ENCODE measurements at regions not wholly inside any gene's neighbourhood (a gene's known extent, or its start where the extent isn't known, plus 50 kb on each side); places are given as distances from the start of the nearest gene placed in this dataset.
"Not testable (repeated sequence)": the region's sequence is repeated elsewhere in the genome, so short reads cannot be mapped to it uniquely, and the experiment has no call there.

DNA sequence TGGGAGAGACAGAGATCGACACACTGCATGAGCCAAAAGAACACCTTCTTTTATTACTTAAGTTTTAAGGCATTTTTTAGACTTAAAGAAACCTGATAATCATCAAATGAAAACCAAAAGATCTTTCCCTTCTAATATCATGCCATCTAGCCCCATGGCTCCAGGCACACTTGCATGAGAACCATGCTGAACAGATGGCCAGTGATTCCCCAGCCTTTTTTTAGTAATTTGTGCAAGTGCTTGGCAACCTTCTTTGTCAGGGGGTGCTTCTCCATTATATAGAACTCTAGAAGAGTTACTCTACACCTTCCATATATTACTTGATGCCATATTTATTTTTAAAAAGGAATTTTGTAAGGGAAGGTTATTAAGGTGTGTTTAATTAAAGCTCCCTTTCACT, 182.2 kb upstream of the TEX13C start:
- no peaks in the 10 kb centered on the region for H3K36me3 Mint-ChIP-seq (ENCODE audit: low read depth)
- H3K27me3 Mint-ChIP-seq (ENCODE audit: low read depth), result peaks cover 3% of the 10 kb centered on the region
- TF ChIP-seq, protein P1, sequence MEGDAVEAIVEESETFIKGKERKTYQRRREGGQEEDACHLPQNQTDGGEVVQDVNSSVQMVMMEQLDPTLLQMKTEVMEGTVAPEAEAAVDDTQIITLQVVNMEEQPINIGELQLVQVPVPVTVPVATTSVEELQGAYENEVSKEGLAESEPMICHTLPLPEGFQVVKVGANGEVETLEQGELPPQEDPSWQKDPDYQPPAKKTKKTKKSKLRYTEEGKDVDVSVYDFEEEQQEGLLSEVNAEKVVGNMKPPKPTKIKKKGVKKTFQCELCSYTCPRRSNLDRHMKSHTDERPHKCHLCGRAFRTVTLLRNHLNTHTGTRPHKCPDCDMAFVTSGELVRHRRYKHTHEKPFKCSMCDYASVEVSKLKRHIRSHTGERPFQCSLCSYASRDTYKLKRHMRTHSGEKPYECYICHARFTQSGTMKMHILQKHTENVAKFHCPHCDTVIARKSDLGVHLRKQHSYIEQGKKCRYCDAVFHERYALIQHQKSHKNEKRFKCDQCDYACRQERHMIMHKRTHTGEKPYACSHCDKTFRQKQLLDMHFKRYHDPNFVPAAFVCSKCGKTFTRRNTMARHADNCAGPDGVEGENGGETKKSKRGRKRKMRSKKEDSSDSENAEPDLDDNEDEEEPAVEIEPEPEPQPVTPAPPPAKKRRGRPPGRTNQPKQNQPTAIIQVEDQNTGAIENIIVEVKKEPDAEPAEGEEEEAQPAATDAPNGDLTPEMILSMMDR (IDR thresholded peaks at IDR 0.05), result no peak
- H3K27ac Mint-ChIP-seq (ENCODE audit: unreplicated experiment), result no peak overlapping the region
- H3K4me1 Mint-ChIP-seq (ENCODE audit: low read depth), result no peaks in the 10 kb centered on the region
- no peak for DNase-seq (ENCODE audit: low spot score)
- no peaks in the 10 kb centered on the region for H3K9me3 Mint-ChIP-seq (ENCODE audit: low read depth)
- no peak overlapping the region for H3K4me3 Mint-ChIP-seq (ENCODE audit: unreplicated experiment)

DNA sequence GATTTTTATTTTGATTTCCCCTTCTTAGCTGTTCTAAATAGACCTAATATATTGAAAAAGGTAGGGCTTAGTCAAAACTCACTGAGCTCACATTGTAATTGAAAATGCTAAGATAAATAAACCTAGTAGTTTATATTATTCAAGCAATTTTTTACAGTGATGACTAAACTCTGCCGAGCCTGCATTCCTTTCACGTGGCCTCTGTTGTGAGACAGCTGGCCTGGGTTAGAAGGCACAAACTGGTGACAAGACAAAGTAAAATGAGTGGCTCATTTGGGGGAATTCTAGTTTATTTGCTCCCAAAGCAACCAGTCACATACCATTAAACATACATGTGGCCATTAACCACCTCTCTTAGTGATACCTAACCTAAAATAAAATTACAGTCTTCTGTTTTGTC, 169.4 kb upstream of the TEX13C start:
- H3K9me3 Mint-ChIP-seq (ENCODE audit: low read depth), result no peaks in the 10 kb centered on the region
- H3K36me3 Mint-ChIP-seq (ENCODE audit: low read depth), result no peaks in the 10 kb centered on the region
- no peak for DNase-seq (ENCODE audit: low spot score)
- no peaks in the 10 kb centered on the region for H3K27me3 Mint-ChIP-seq (ENCODE audit: low read depth)
- H3K4me3 Mint-ChIP-seq (ENCODE audit: unreplicated experiment), result no peak overlapping the region
- H3K27ac Mint-ChIP-seq (ENCODE audit: unreplicated experiment), result no peak overlapping the region
- TF ChIP-seq, protein P1 (IDR thresholded peaks at IDR 0.05), result no peak
- no peaks in the 10 kb centered on the region for H3K4me1 Mint-ChIP-seq (ENCODE audit: low read depth)

DNA sequence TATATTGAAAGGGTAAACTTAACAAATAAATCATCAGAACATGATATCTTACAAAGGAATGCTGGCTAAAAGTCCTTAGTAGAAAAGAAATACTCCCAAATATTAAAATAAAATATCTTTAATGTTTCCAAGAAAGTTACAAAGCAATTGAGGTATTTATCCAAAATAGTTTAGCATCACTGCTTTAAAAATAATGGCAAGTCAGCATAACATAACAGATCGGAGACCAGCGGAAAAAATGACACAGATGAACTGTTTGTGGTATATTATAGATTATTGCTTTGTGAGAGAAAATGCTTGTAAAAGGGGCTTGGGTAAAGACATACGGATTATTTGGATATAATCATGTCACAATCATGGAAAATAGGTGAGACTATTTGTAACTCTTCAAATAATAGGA, 168.5 kb upstream of the TEX13C start:
- no peak overlapping the region for H3K27ac Mint-ChIP-seq (ENCODE audit: unreplicated experiment)
- no peak overlapping the region for H3K4me3 Mint-ChIP-seq (ENCODE audit: unreplicated experiment)
- no peaks in the 10 kb centered on the region for H3K9me3 Mint-ChIP-seq (ENCODE audit: low read depth)
- DNase-seq (ENCODE audit: low spot score), result no peak
- H3K36me3 Mint-ChIP-seq (ENCODE audit: low read depth), result no peaks in the 10 kb centered on the region
- TF ChIP-seq, protein P1 (IDR thresholded peaks at IDR 0.05), result no peak
- H3K4me1 Mint-ChIP-seq (ENCODE audit: low read depth), result no peaks in the 10 kb centered on the region
- no peaks in the 10 kb centered on the region for H3K27me3 Mint-ChIP-seq (ENCODE audit: low read depth)

DNA sequence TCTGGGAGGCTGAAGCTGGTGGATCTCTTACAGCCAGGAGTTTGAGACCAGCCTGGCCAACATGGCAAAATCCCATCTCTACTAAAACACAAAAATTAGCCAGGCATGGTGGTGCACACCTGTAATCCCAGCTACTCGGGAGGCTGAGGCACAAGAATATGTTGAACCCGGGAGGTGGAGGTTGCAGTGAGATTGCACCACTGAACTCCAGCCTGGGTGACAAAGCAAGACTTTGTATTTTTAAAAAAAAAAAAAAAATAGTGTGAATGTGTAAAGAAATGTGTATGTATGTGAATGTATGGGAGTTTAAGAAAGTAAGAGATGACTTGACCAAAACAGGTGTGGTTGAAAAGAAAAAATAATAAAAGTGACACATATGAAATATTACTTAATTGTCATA, 167.7 kb upstream of the TEX13C start:
- TF ChIP-seq, protein P1 (IDR thresholded peaks at IDR 0.05), result no peak
- Mint-ChIP-seq H3K36me3 (ENCODE audit: low read depth) (no peaks in the 10 kb centered on the region), H3K9me3 (ENCODE audit: low read depth) (no peaks in the 10 kb centered on the region), H3K27ac (ENCODE audit: unreplicated experiment) (no peak overlapping the region), H3K27me3 (ENCODE audit: low read depth) (no peaks in the 10 kb centered on the region), H3K4me1 (ENCODE audit: low read depth) (no peaks in the 10 kb centered on the region), H3K4me3 (ENCODE audit: unreplicated experiment) (no peak overlapping the region)
- no peak for DNase-seq (ENCODE audit: low spot score)

DNA sequence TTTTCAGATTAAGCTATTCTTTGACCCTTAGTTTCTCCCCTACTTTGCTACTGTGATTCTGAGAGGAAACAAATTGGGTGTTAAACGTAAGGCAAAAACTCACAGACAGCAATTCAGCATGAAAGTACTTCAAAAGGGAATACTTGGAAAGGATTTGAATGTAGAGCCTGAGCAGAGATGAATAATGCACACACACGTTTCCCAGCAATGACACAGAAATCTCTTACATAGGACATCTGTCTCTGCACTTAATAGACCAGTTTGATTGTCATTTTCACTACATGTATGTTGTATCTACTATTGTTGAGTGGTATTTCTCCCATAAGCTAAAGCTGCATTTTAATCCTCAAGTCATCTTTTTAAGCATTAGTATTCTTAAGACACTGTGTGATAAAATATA, 166.1 kb upstream of the TEX13C start:
- no peak overlapping the region for H3K4me3 Mint-ChIP-seq (ENCODE audit: unreplicated experiment)
- DNase-seq (ENCODE audit: low spot score), result no peak
- H3K9me3 Mint-ChIP-seq (ENCODE audit: low read depth), result no peaks in the 10 kb centered on the region
- no peaks in the 10 kb centered on the region for H3K27me3 Mint-ChIP-seq (ENCODE audit: low read depth)
- TF ChIP-seq, protein P1 (IDR thresholded peaks at IDR 0.05), result no peak
- no peak overlapping the region for H3K27ac Mint-ChIP-seq (ENCODE audit: unreplicated experiment)
- H3K36me3 Mint-ChIP-seq (ENCODE audit: low read depth), result no peaks in the 10 kb centered on the region
- H3K4me1 Mint-ChIP-seq (ENCODE audit: low read depth), result no peaks in the 10 kb centered on the region

DNA sequence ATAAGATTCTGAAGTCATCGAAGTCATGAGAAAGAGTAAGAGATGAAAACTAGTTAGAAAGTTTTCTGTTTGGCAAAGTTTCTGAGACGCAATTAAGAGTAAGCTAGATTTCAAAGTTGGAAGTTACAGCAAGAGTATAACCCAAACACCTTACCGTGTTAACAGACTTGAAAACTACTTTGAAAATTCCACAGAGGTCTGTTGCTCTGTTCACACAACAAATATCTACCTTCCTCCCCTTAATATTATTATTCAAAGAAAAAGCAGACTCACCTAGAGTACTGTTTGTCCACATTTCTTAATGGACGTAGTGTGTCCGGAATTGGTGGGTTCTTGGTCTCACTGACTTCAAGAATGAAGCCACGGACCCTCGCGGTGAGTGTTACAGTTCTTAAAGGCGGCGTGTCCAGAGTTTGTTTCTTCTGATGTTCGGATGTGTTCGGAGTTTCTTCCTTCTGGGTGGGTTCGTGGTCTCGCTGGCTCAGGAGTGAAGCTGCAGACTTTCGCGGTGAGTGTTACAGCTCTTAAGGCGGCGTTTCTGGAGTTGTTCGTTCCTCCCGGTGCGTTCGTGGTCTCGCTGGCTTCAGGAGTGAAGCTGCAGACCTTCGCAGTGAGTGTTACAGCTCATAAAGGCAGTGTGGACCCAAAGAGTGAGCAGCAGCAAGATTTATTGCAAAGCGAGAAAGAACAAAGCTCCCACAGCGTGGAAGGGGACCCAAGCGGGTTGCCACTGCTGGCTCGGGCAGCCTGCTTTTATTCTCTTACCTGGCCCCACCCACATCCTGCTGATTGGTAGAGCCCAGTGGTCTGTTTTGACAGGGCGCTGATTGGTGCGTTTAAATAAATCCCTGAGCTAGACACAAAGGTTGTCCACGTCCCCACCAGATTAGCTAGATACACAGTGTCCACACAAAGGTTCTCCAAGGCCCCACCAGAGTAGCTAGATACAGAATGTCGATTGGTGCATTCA, 165.1 kb upstream of the TEX13C start:
- not testable (repeated sequence) for H3K4me3 Mint-ChIP-seq (ENCODE audit: unreplicated experiment); H3K27ac Mint-ChIP-seq (ENCODE audit: unreplicated experiment); DNase-seq (ENCODE audit: low spot score); H3K4me1 Mint-ChIP-seq (ENCODE audit: low read depth); H3K27me3 Mint-ChIP-seq (ENCODE audit: low read depth); H3K36me3 Mint-ChIP-seq (ENCODE audit: low read depth); H3K9me3 Mint-ChIP-seq (ENCODE audit: low read depth)

DNA sequence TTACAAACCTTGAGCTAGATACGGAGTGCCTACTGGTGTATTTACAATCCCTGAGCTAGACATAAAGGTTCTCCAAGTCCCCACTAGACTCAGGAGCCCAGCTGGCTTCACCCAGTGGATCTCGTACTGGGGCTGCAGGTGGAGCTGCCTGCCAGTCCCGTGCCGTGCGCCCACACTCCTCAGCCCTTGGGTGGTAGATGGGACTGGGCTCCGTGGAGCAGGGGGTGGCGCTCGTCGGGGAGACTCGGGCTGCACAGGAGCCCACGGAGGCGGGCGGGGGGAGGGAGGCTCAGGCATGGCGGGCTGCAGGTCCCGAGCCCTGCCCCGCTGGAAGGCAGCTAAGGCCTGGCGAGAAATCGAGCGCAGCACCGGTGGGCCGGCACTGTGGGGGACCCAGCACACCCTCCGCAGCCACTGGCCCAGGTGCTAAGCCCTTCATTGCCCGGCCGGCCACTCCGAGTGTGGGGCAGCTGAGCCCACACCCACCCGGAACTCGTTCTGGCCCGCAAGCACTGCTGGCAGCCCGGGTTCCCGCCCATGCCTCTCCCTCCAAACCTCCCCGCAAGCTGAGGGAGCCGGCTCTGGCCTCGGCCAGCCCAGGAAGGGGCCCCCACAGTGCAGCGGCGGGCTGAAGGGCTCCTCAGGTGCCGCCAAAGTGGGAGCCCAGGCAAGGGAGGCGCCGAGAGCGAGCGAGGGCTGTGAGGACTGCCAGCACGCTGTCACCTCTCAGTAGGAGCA, 164.2 kb upstream of the TEX13C start:
- not testable (repeated sequence) for H3K4me3 Mint-ChIP-seq (ENCODE audit: unreplicated experiment); H3K36me3 Mint-ChIP-seq (ENCODE audit: low read depth); H3K9me3 Mint-ChIP-seq (ENCODE audit: low read depth); H3K4me1 Mint-ChIP-seq (ENCODE audit: low read depth); H3K27ac Mint-ChIP-seq (ENCODE audit: unreplicated experiment); H3K27me3 Mint-ChIP-seq (ENCODE audit: low read depth)
- peak; percentile 89 for DNase-seq (ENCODE audit: low spot score)

Measured in chondrocyte (in vitro differentiated cells).